T-cell (primary cell): ENCODE measurements at regions not wholly inside any gene's neighbourhood (a gene's known extent, or its start where the extent isn't known, plus 50 kb on each side); places are given as distances from the start of the nearest gene placed in this dataset.
A peak's percentile ranks its signal among the peaks of the same experiment; 100 is the strongest.

ENCODE experiments used
- ATAC-seq, 4 experiments: fragments of 200-7000 bp in 3 of 4; fragments of 150-1000 bp in 1 of 4; cut with Tn5 transposase; replicated peaks in 1 of 4; 1 replicate in 3 of 4; 2 replicates in 1 of 4; pipeline ENCODE4 v1.10.0; 2021; ENCODE audit warnings: moderate library complexity in 3 of 4, mild to moderate bottlenecking in 2 of 4, moderate number of reproducible peaks in 1 of 4
- CTCF ChIA-PET, 2 donors: fragments of 300-600 bp; sonication (Branson Sonifier 250); formaldehyde crosslinking; loops; one replicate each; lab custom pipeline; 2022; ENCODE audit warnings: antibody characterized with exemption in 2 of 2; lab: Charles Lee
- POLR2A ChIA-PET, 2 donors: fragments of 300-600 bp; sonication (Branson Sonifier 250); formaldehyde crosslinking; loops; one replicate each; lab custom pipeline; 2022; ENCODE audit warnings: antibody characterized with exemption in 2 of 2; lab: Charles Lee
- DNase-seq, 35 experiments: peaks; one replicate each; pipeline versions ENCODE4 v3.0.0 to v3.0.0-alpha.2; 2013 to 2023
- H3K27ac ChIP-seq: one replicate; pipeline ENCODE4 v1.5.1; 2013; ENCODE audit warnings: low read length
- H3K27me3 ChIP-seq, 2 experiments: replicated peaks in 1 of 2; 1 replicate in 1 of 2; 2 replicates in 1 of 2; pipeline versions ENCODE4 v1.6.1 to v1.7.0; 2013; ENCODE audit warnings: low read length in 1 of 2, mixed read lengths in 1 of 2; ENCODE audit not compliant: control insufficient read depth in 2 of 2, insufficient read depth in 2 of 2; ENCODE audit errors: extremely low read depth in 1 of 2
- H3K36me3 ChIP-seq, 2 donors: 1 replicate in 1 of 2; 2 replicates in 1 of 2; pipeline versions ENCODE4 v1.6.1 to v1.7.0; 2013; ENCODE audit warnings: low read length in 1 of 2; ENCODE audit not compliant: control insufficient read depth in 2 of 2, insufficient read depth in 1 of 2; ENCODE audit errors: extremely low read depth in 1 of 2
- H3K4me1 ChIP-seq, 2 experiments: 1 replicate in 1 of 2; 2 replicates in 1 of 2; pipeline versions ENCODE4 v1.6.1 to v1.7.0; 2013; ENCODE audit warnings: low read length in 2 of 2, mixed read lengths in 1 of 2; ENCODE audit not compliant: insufficient read depth in 2 of 2, control insufficient read depth in 1 of 2; ENCODE audit errors: extremely low read depth in 1 of 2
- H3K4me3 ChIP-seq, 2 donors: 1 replicate in 1 of 2; 2 replicates in 1 of 2; pipeline versions ENCODE4 v1.5.1 to v1.7.0; 2013; ENCODE audit warnings: mild to moderate bottlenecking in 2 of 2, low read length in 1 of 2, moderate library complexity in 1 of 2; ENCODE audit not compliant: control insufficient read depth in 1 of 2; ENCODE audit errors: extremely low read depth in 1 of 2
- H3K9me3 ChIP-seq: 2 replicates; pipeline ENCODE4 v1.7.0; 2013
- H3K27ac Mint-ChIP-seq, 2 donors: one replicate each; pipeline ENCODE4 v1.8.0; 2020 to 2021; ENCODE audit warnings: mild to moderate bottlenecking in 2 of 2, mixed read lengths in 2 of 2
- H3K27me3 Mint-ChIP-seq, 2 donors: one replicate each; pipeline ENCODE4 v1.8.0; 2021 to 2022; ENCODE audit warnings: mixed read lengths in 2 of 2
- H3K36me3 Mint-ChIP-seq: one replicate; pipeline ENCODE4 v1.8.0; 2021; ENCODE audit warnings: mixed read lengths
- H3K4me1 Mint-ChIP-seq, 3 donors: one replicate each; pipeline ENCODE4 v1.8.0; 2020 to 2022; ENCODE audit warnings: mixed read lengths in 3 of 3, mild to moderate bottlenecking in 1 of 3
- H3K4me3 Mint-ChIP-seq, 3 donors: one replicate each; pipeline ENCODE4 v1.8.0; 2020 to 2022; ENCODE audit warnings: mild to moderate bottlenecking in 3 of 3, mixed read lengths in 3 of 3, moderate library complexity in 3 of 3
- H3K9me3 Mint-ChIP-seq, 3 donors: one replicate each; pipeline ENCODE4 v1.8.0; 2020 to 2022; ENCODE audit warnings: mixed read lengths in 3 of 3
- WGBS: methylation state at CpG from one replicate; pipeline ENCODE4 v1.1.5; 2013; ENCODE audit warnings: missing lambda C conversion rate; ENCODE audit not compliant: insufficient coverage; 5-methylcytosine and 5-hydroxymethylcytosine counted together

GRCh38 chr12:131350943-131351318 is 360.0 kb upstream of the SFSWAP start:
- ChIA-PET CTCF (no interaction called here), POLR2A (no interaction called here)
- no peak overlapping the region for H3K4me3 ChIP-seq
- no peak for ATAC-seq
- no peak overlapping the region for H3K27ac ChIP-seq
- Mint-ChIP-seq H3K4me3 (no peak overlapping the region), H3K27me3 (peaks cover 19 to 28% of the 10 kb centered on the region in 2 donors), H3K27ac (no peak overlapping the region), H3K9me3 (no peaks in the 10 kb centered on the region), H3K4me1 (no peaks in the 10 kb centered on the region), H3K36me3 (no peaks in the 10 kb centered on the region)
- DNase-seq = no peak
- H3K36me3 ChIP-seq = no peaks in the 10 kb centered on the region
- H3K4me1 ChIP-seq = no peaks in the 10 kb centered on the region
- WGBS = 83% methylated on average over 2 of the region's 3 CpGs
- no peaks in the 10 kb centered on the region for H3K9me3 ChIP-seq
- peaks cover 0 to 41% of the 10 kb centered on the region in 2 experiments for H3K27me3 ChIP-seq

- Mint-ChIP-seq H3K4me3 (no peak overlapping the region), H3K27ac (no peak overlapping the region), H3K27me3 (peaks cover 24 to 34% of the 10 kb centered on the region in 2 donors), H3K36me3 (no peaks in the 10 kb centered on the region), H3K4me1 (no peaks in the 10 kb centered on the region), H3K9me3 (no peaks in the 10 kb centered on the region)
- Histone ChIP-seq H3K27ac (no peak overlapping the region), H3K9me3 (no peaks in the 10 kb centered on the region), H3K36me3 (no peaks in the 10 kb centered on the region), H3K4me1 (no peaks in the 10 kb centered on the region), H3K4me3 (no peak overlapping the region), H3K27me3 (peaks cover 0 to 40% of the 10 kb centered on the region in 2 experiments)
- ATAC-seq (no peak), DNase-seq (no peak)
- POLR2A ChIA-PET = no interaction called here
- WGBS = 78% methylated on average over 1 of the region's 5 CpGs
- CTCF ChIA-PET = no interaction called here
Measured at GRCh38 chr12:131351319-131352028, 359.4 kb upstream of the SFSWAP start.

- no peak for DNase-seq
- Mint-ChIP-seq H3K9me3 (no peaks in the 10 kb centered on the region), H3K36me3 (no peaks in the 10 kb centered on the region), H3K27ac (no peak overlapping the region), H3K4me3 (no peak overlapping the region), H3K27me3 (peaks cover 30 to 40% of the 10 kb centered on the region in 2 donors), H3K4me1 (no peaks in the 10 kb centered on the region)
- ChIA-PET POLR2A (no interaction called here), CTCF (no interaction called here)
- WGBS = 93% methylated on average over 18 of the region's 21 CpGs
- no peaks in the 10 kb centered on the region for H3K36me3 ChIP-seq
- no peaks in the 10 kb centered on the region for H3K9me3 ChIP-seq
- no peak for ATAC-seq
- peaks cover 0 to 32% of the 10 kb centered on the region in 2 experiments for H3K27me3 ChIP-seq
- no peak overlapping the region for H3K27ac ChIP-seq
- no peaks in the 10 kb centered on the region for H3K4me1 ChIP-seq
- no peak overlapping the region for H3K4me3 ChIP-seq
Measured at GRCh38 chr12:131352296-131352900, 358.5 kb upstream of the SFSWAP start.

- H3K4me1 ChIP-seq = no peaks in the 10 kb centered on the region
- H3K36me3 ChIP-seq = no peaks in the 10 kb centered on the region
- Mint-ChIP-seq H3K27me3 (peaks cover 30 to 36% of the 10 kb centered on the region in 2 donors), H3K4me1 (no peaks in the 10 kb centered on the region), H3K9me3 (no peaks in the 10 kb centered on the region), H3K27ac (no peak overlapping the region), H3K4me3 (no peak overlapping the region), H3K36me3 (no peaks in the 10 kb centered on the region)
- 55% methylated on average over 2 of the region's 2 CpGs for WGBS
- ChIA-PET POLR2A (interaction anchor here in 1 of 2 donors (0.5 kb wide), 1 partner anchor 341 kb away, joined by 5 read pairs; no protein-coding TSS in a partner anchor), CTCF (no interaction called here)
- no peaks in the 10 kb centered on the region for H3K9me3 ChIP-seq
- DNase-seq (no peak), ATAC-seq (no peak)
- H3K4me3 ChIP-seq = no peak overlapping the region
- no peak overlapping the region for H3K27ac ChIP-seq
- H3K27me3 ChIP-seq = peaks cover 0 to 28% of the 10 kb centered on the region in 2 experiments
Measured at GRCh38 chr12:131353376-131353775, 357.5 kb upstream of the SFSWAP start.

GRCh38 chr12:131353826-131354225 is 357.1 kb upstream of the SFSWAP start:
- Mint-ChIP-seq H3K36me3 (no peaks in the 10 kb centered on the region), H3K27me3 (peaks cover 30 to 36% of the 10 kb centered on the region in 2 donors), H3K4me1 (no peaks in the 10 kb centered on the region), H3K27ac (no peak overlapping the region), H3K9me3 (no peaks in the 10 kb centered on the region), H3K4me3 (no peak overlapping the region)
- no peaks in the 10 kb centered on the region for H3K4me1 ChIP-seq
- H3K36me3 ChIP-seq = no peaks in the 10 kb centered on the region
- 70% methylated on average over 3 of the region's 6 CpGs for WGBS
- ChIA-PET CTCF (no interaction called here), POLR2A (no interaction called here)
- H3K9me3 ChIP-seq = no peaks in the 10 kb centered on the region
- ATAC-seq (peak in 1 of 4 experiments; percentile 20), DNase-seq (no peak)
- no peak overlapping the region for H3K27ac ChIP-seq
- peaks cover 0 to 28% of the 10 kb centered on the region in 2 experiments for H3K27me3 ChIP-seq
- no peak overlapping the region for H3K4me3 ChIP-seq

GRCh38 chr12:131355361-131356245 is 355.3 kb upstream of the SFSWAP start:
- peaks cover 0 to 25% of the 10 kb centered on the region in 2 experiments for H3K27me3 ChIP-seq
- Mint-ChIP-seq H3K9me3 (no peaks in the 10 kb centered on the region), H3K4me3 (no peak overlapping the region), H3K27ac (no peak overlapping the region), H3K27me3 (peaks cover 26% of the 10 kb centered on the region in 2 donors), H3K36me3 (no peaks in the 10 kb centered on the region), H3K4me1 (no peaks in the 10 kb centered on the region)
- no peaks in the 10 kb centered on the region for H3K36me3 ChIP-seq
- no peak for ATAC-seq
- ChIA-PET POLR2A (no interaction called here), CTCF (no interaction called here)
- no peak overlapping the region for H3K4me3 ChIP-seq
- H3K27ac ChIP-seq = no peak overlapping the region
- no peaks in the 10 kb centered on the region for H3K9me3 ChIP-seq
- 82% methylated on average over 23 of the region's 29 CpGs for WGBS
- DNase-seq = no peak
- H3K4me1 ChIP-seq = no peaks in the 10 kb centered on the region
